Liver (tissue), 8 donors: ENCODE measurements at regions not wholly inside any gene's neighbourhood (a gene's known extent, or its start where the extent isn't known, plus 50 kb on each side); places are given as distances from the start of the nearest gene placed in this dataset.
A peak's percentile ranks its signal among the peaks of the same experiment; 100 is the strongest.

Experiments used
- DNase-seq: peaks from one replicate; pipeline ENCODE4 v3.0.0-alpha.2; 2017; ENCODE audit warnings: low spot score
- H3K27ac ChIP-seq, 2 donors: one replicate each; pipeline ENCODE4 v1.7.0; 2013; ENCODE audit warnings: inconsistent platforms in 2 of 2, low read length in 2 of 2, control low read depth in 1 of 2, low read depth in 1 of 2, mild to moderate bottlenecking in 1 of 2
- H3K27me3 ChIP-seq, 4 donors: one replicate each; pipeline versions ENCODE4 v1.6.1 to v1.7.0; 2013; ENCODE audit warnings: low read length in 3 of 4, inconsistent platforms in 1 of 4, mild to moderate bottlenecking in 1 of 4, moderate library complexity in 1 of 4; ENCODE audit not compliant: control insufficient read depth in 4 of 4, insufficient read depth in 4 of 4
- H3K36me3 ChIP-seq, 4 donors: one replicate each; pipeline versions ENCODE4 v1.6.1 to v1.7.0; 2013; ENCODE audit warnings: low read length in 3 of 4, mild to moderate bottlenecking in 3 of 4, low read depth in 1 of 4, moderate library complexity in 1 of 4; ENCODE audit not compliant: control insufficient read depth in 4 of 4, insufficient read depth in 3 of 4
- H3K4me1 ChIP-seq, 4 donors: one replicate each; pipeline versions ENCODE4 v1.6.1 to v1.7.0; 2013; ENCODE audit warnings: low read length in 3 of 4, mild to moderate bottlenecking in 3 of 4, moderate library complexity in 1 of 4; ENCODE audit not compliant: control insufficient read depth in 4 of 4, insufficient read depth in 4 of 4
- H3K4me3 ChIP-seq, 3 donors: one replicate each; pipeline versions ENCODE4 v1.6.1 to v1.7.0; 2013; ENCODE audit warnings: low read length in 3 of 3, control low read depth in 1 of 3, low read depth in 1 of 3, mild to moderate bottlenecking in 1 of 3
- H3K9ac ChIP-seq, 2 donors: one replicate each; pipeline ENCODE4 v1.7.0; 2013; ENCODE audit warnings: low read length in 2 of 2, mild to moderate bottlenecking in 2 of 2, moderate library complexity in 2 of 2, control low read depth in 1 of 2, low read depth in 1 of 2
- H3K9me3 ChIP-seq, 4 donors: one replicate each; pipeline versions ENCODE4 v1.6.1 to v1.7.0; 2013; ENCODE audit warnings: low read length in 3 of 4; ENCODE audit not compliant: control insufficient read depth in 4 of 4
- EGR1 ChIP-seq, 2 donors: IDR thresholded peaks; 2 replicates each; pipeline ENCODE4 v1.6.1; 2016 to 2018; ENCODE audit warnings: antibody characterized with exemption in 2 of 2, low read depth in 2 of 2
- FOXA1 ChIP-seq: IDR thresholded peaks from 2 replicates; pipeline ENCODE4 v1.6.1; 2016; ENCODE audit warnings: antibody characterized with exemption
- FOXA2 ChIP-seq: IDR thresholded peaks from 2 replicates; pipeline ENCODE4 v1.6.1; 2016; ENCODE audit warnings: antibody characterized with exemption
- GABPA ChIP-seq, 2 donors: IDR thresholded peaks in 1 of 2; conservative IDR thresholded peaks in 1 of 2; 2 replicates each; pipeline ENCODE4 v1.6.1; 2016; ENCODE audit warnings: antibody characterized with exemption in 2 of 2, mild to moderate bottlenecking in 1 of 2, moderate library complexity in 1 of 2
- HNF4A ChIP-seq, 2 donors: conservative IDR thresholded peaks; 2 replicates each; pipeline ENCODE4 v1.6.1; 2016; ENCODE audit warnings: antibody characterized with exemption in 2 of 2, mild to moderate bottlenecking in 2 of 2
- HNF4G ChIP-seq: IDR thresholded peaks from 2 replicates; pipeline ENCODE4 v1.6.1; 2016; ENCODE audit warnings: antibody characterized with exemption
- JUND ChIP-seq, 2 donors: IDR thresholded peaks; 2 replicates each; pipeline ENCODE4 v1.6.1; 2016; ENCODE audit warnings: antibody characterized with exemption in 2 of 2
- NR2F2 ChIP-seq: IDR thresholded peaks from 2 replicates; pipeline ENCODE4 v1.6.1; 2016; ENCODE audit warnings: antibody characterized with exemption
- RAD21 ChIP-seq, 2 donors: IDR thresholded peaks; 2 replicates each; pipeline ENCODE4 v1.6.1; 2016; ENCODE audit warnings: antibody characterized with exemption in 2 of 2, mild to moderate bottlenecking in 2 of 2
- RXRA ChIP-seq, 2 donors: IDR thresholded peaks; 2 replicates each; pipeline ENCODE4 v1.6.1; 2017 to 2018; ENCODE audit warnings: antibody characterized with exemption in 2 of 2, mild to moderate bottlenecking in 1 of 2
- SP1 ChIP-seq: IDR thresholded peaks from 2 replicates; pipeline ENCODE4 v1.6.1; 2018; ENCODE audit warnings: antibody characterized with exemption, mild to moderate bottlenecking
- TAF1 ChIP-seq: conservative IDR thresholded peaks from 2 replicates; pipeline ENCODE4 v1.6.1; 2016; ENCODE audit warnings: antibody characterized with exemption, mild to moderate bottlenecking
- YY1 ChIP-seq: IDR thresholded peaks from 2 replicates; pipeline ENCODE4 v1.6.1; 2016; ENCODE audit warnings: antibody characterized with exemption, mild to moderate bottlenecking
- WGBS: extraction: QIAGEN DNeasy Blood & Tissue Kit; methylation state at CpG from one replicate; pipeline ENCODE4 v1.1.7; 2013; 5-methylcytosine and 5-hydroxymethylcytosine counted together
- TF ChIP-seq, protein P1 (sequence below): IDR thresholded peaks from 2 replicates; pipeline ENCODE4 v1.6.1; 2016; ENCODE audit warnings: antibody characterized with exemption
- TF ChIP-seq, protein P2 (sequence below): IDR thresholded peaks from 2 replicates; pipeline ENCODE4 v1.6.1; 2016; ENCODE audit warnings: antibody characterized with exemption
- TF ChIP-seq, protein P3 (sequence below): IDR thresholded peaks from 2 replicates; pipeline ENCODE4 v1.6.1; 2016; ENCODE audit warnings: antibody characterized with exemption, mild to moderate bottlenecking
- TF ChIP-seq, protein P4 (sequence below): fragments of 150-350 bp; IDR thresholded peaks from 2 replicates; pipeline ENCODE4 v1.5.1; 2017; ENCODE audit warnings: improper control_type of control experiment, low read depth, low read length; ENCODE audit not compliant: missing input control
- TF ChIP-seq, protein P5 (sequence below): IDR thresholded peaks from 2 replicates; pipeline ENCODE4 v1.6.1; 2016; ENCODE audit warnings: antibody characterized with exemption
- donor health status: healthy.
- donor health status: healthy.
- donor health status: healthy.
- donor health status: healthy.
- donor health status: healthy.

DNA sequence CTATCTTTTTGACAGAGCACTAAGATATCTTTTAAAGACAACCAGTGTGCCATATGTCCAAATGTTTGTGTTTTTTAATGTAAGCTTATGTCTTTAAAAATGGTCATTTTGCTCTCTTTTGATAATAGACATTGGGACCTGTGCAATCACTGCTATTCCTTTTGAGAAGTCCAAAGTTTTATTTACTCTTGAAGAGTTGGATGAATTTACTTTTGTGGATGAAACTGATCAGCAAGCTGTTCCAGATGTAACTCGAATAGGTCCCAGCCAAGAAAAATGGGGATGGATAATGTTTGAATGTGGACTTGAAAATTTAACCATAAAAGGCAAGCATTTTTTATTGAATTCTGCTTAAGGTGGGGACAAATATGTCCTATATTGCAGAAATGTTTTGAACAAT, 97.2 kb downstream of the BLTP1 start:
- Histone ChIP-seq H3K36me3 (peaks cover 5 to 40% (median 14%) of the 10 kb centered on the region in 4 donors), H3K9ac (no peak overlapping the region), H3K4me1 (peaks cover 0 to 10% (median 1%) of the 10 kb centered on the region in 4 donors), H3K27me3 (no peaks in the 10 kb centered on the region), H3K4me3 (no peak overlapping the region), H3K9me3 (no peaks in the 10 kb centered on the region), H3K27ac (no peak overlapping the region)
- DNase-seq, result no peak
- TF ChIP-seq FOXA1, result no peak
- TF ChIP-seq, protein P1, sequence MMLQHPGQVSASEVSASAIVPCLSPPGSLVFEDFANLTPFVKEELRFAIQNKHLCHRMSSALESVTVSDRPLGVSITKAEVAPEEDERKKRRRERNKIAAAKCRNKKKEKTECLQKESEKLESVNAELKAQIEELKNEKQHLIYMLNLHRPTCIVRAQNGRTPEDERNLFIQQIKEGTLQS, result no peak
- no peak for TF ChIP-seq NR2F2
- TF ChIP-seq, protein P2, sequence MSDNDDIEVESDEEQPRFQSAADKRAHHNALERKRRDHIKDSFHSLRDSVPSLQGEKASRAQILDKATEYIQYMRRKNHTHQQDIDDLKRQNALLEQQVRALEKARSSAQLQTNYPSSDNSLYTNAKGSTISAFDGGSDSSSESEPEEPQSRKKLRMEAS, result no peak
- TF ChIP-seq EGR1 (IDR thresholded peaks at IDR 0.05; ENCODE audit: low read depth in 2 of 2), result no peak
- TF ChIP-seq, protein P3, sequence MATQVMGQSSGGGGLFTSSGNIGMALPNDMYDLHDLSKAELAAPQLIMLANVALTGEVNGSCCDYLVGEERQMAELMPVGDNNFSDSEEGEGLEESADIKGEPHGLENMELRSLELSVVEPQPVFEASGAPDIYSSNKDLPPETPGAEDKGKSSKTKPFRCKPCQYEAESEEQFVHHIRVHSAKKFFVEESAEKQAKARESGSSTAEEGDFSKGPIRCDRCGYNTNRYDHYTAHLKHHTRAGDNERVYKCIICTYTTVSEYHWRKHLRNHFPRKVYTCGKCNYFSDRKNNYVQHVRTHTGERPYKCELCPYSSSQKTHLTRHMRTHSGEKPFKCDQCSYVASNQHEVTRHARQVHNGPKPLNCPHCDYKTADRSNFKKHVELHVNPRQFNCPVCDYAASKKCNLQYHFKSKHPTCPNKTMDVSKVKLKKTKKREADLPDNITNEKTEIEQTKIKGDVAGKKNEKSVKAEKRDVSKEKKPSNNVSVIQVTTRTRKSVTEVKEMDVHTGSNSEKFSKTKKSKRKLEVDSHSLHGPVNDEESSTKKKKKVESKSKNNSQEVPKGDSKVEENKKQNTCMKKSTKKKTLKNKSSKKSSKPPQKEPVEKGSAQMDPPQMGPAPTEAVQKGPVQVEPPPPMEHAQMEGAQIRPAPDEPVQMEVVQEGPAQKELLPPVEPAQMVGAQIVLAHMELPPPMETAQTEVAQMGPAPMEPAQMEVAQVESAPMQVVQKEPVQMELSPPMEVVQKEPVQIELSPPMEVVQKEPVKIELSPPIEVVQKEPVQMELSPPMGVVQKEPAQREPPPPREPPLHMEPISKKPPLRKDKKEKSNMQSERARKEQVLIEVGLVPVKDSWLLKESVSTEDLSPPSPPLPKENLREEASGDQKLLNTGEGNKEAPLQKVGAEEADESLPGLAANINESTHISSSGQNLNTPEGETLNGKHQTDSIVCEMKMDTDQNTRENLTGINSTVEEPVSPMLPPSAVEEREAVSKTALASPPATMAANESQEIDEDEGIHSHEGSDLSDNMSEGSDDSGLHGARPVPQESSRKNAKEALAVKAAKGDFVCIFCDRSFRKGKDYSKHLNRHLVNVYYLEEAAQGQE, result no peak
- TF ChIP-seq HNF4G, result peak; percentile 78
- peak; percentile 27 to 28 for TF ChIP-seq JUND (IDR thresholded peaks at IDR 0.05)
- TF ChIP-seq RXRA (IDR thresholded peaks at IDR 0.05), result peak in 1 of 2 donors; percentile 15
- peak; percentile 81 to 89 for TF ChIP-seq HNF4A (conservative IDR thresholded peaks at IDR 0.05)
- no peak for TF ChIP-seq TAF1
- TF ChIP-seq FOXA2, result peak; percentile 45
- no peak for TF ChIP-seq GABPA (IDR thresholded peaks at IDR 0.05 in 1 of 2, conservative IDR thresholded peaks at IDR 0.05 in 1 of 2)
- TF ChIP-seq, protein P4, sequence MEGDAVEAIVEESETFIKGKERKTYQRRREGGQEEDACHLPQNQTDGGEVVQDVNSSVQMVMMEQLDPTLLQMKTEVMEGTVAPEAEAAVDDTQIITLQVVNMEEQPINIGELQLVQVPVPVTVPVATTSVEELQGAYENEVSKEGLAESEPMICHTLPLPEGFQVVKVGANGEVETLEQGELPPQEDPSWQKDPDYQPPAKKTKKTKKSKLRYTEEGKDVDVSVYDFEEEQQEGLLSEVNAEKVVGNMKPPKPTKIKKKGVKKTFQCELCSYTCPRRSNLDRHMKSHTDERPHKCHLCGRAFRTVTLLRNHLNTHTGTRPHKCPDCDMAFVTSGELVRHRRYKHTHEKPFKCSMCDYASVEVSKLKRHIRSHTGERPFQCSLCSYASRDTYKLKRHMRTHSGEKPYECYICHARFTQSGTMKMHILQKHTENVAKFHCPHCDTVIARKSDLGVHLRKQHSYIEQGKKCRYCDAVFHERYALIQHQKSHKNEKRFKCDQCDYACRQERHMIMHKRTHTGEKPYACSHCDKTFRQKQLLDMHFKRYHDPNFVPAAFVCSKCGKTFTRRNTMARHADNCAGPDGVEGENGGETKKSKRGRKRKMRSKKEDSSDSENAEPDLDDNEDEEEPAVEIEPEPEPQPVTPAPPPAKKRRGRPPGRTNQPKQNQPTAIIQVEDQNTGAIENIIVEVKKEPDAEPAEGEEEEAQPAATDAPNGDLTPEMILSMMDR, result no peak
- TF ChIP-seq, protein P5, sequence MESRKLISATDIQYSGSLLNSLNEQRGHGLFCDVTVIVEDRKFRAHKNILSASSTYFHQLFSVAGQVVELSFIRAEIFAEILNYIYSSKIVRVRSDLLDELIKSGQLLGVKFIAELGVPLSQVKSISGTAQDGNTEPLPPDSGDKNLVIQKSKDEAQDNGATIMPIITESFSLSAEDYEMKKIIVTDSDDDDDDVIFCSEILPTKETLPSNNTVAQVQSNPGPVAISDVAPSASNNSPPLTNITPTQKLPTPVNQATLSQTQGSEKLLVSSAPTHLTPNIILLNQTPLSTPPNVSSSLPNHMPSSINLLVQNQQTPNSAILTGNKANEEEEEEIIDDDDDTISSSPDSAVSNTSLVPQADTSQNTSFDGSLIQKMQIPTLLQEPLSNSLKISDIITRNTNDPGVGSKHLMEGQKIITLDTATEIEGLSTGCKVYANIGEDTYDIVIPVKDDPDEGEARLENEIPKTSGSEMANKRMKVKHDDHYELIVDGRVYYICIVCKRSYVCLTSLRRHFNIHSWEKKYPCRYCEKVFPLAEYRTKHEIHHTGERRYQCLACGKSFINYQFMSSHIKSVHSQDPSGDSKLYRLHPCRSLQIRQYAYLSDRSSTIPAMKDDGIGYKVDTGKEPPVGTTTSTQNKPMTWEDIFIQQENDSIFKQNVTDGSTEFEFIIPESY, result no peak
- peak; percentile 52 for TF ChIP-seq YY1
- TF ChIP-seq SP1, result peak; percentile 81
- peak in 1 of 2 donors; percentile 10 for TF ChIP-seq RAD21 (IDR thresholded peaks at IDR 0.05)
- 34% methylated on average over 1 of the region's 1 CpG for WGBS
